Activated CD4-positive, alpha-beta T cell treated with anti-CD3 and anti-CD28 coated beads for 36 hours (primary cell): ENCODE measurements at regions not wholly inside any gene's neighbourhood (a gene's known extent, or its start where the extent isn't known, plus 50 kb on each side); places are given as distances from the start of the nearest gene placed in this dataset.

ENCODE experiments used
- ATAC-seq: fragments of 200-7000 bp; cut with Tn5 transposase; one replicate; pipeline ENCODE4 v1.10.0; 2021; ENCODE audit warnings: mild to moderate bottlenecking, moderate library complexity
- CTCF ChIA-PET: fragments of 350-600 bp; sonication (Branson Sonifier 250); formaldehyde crosslinking; loops from one replicate; lab custom pipeline; 2021; ENCODE audit warnings: antibody characterized with exemption; lab: Charles Lee
- POLR2A ChIA-PET: fragments of 350-600 bp; sonication (Branson Sonifier 250); formaldehyde crosslinking; loops from one replicate; lab custom pipeline; 2021; ENCODE audit warnings: antibody characterized with exemption, inconsistent platforms; lab: Charles Lee
- DNase-seq: peaks from one replicate; pipeline ENCODE4 v3.0.0-alpha.2; 2020
- H3K27ac Mint-ChIP-seq: one replicate; pipeline ENCODE4 v1.8.0; 2021; ENCODE audit warnings: mixed read lengths
- H3K27me3 Mint-ChIP-seq: one replicate; pipeline ENCODE4 v1.8.0; 2021; ENCODE audit warnings: mixed read lengths
- H3K36me3 Mint-ChIP-seq: one replicate; pipeline ENCODE4 v1.8.0; 2021; ENCODE audit warnings: low read depth, mixed read lengths
- H3K4me1 Mint-ChIP-seq: one replicate; pipeline ENCODE4 v1.8.0; 2021; ENCODE audit warnings: mixed read lengths
- H3K4me3 Mint-ChIP-seq: one replicate; pipeline ENCODE4 v1.8.0; 2021; ENCODE audit warnings: mild to moderate bottlenecking, moderate library complexity, mixed read lengths
- H3K9me3 Mint-ChIP-seq: one replicate; pipeline ENCODE4 v1.8.0; 2021; ENCODE audit warnings: low read depth, mixed read lengths
- intact Hi-C, 2 experiments: fragments of 100-400 bp; cut with DNase I in 1 of 2; cut with micrococcal nuclease in 1 of 2; formaldehyde crosslinking; loops; one replicate each; pipeline versions ENCODE4 v1.14.2 to v1.15.1; 2022 to 2024; cut with DNase I, micrococcal nuclease

- ChIA-PET POLR2A (no interaction called here), CTCF (no interaction called here)
- no peak overlapping the region for H3K27ac Mint-ChIP-seq
- H3K9me3 Mint-ChIP-seq, result no peaks in the 10 kb centered on the region
- no peak overlapping the region for H3K4me3 Mint-ChIP-seq
- H3K4me1 Mint-ChIP-seq, result no peaks in the 10 kb centered on the region
- DNase-seq (no peak), ATAC-seq (no peak)
- intact Hi-C loops, result no loop called here
- H3K36me3 Mint-ChIP-seq, result no peaks in the 10 kb centered on the region
- H3K27me3 Mint-ChIP-seq, result peaks cover 9% of the 10 kb centered on the region
Measured at GRCh38 chr1:29488086-29488793, 251.9 kb downstream of the PTPRU start.

GRCh38 chr1:29487291-29487690 is 251.0 kb downstream of the PTPRU start:
- Mint-ChIP-seq H3K36me3 (no peaks in the 10 kb centered on the region), H3K9me3 (no peaks in the 10 kb centered on the region), H3K4me1 (no peaks in the 10 kb centered on the region), H3K27me3 (peaks cover 9% of the 10 kb centered on the region), H3K27ac (no peak overlapping the region), H3K4me3 (no peak overlapping the region)
- ChIA-PET POLR2A (no interaction called here), CTCF (no interaction called here)
- ATAC-seq, result no peak
- DNase-seq, result no peak
- intact Hi-C loops, result no loop called here

- Mint-ChIP-seq H3K36me3 (no peaks in the 10 kb centered on the region), H3K4me1 (no peaks in the 10 kb centered on the region), H3K27ac (no peak overlapping the region), H3K9me3 (no peaks in the 10 kb centered on the region), H3K27me3 (peaks cover 12% of the 10 kb centered on the region), H3K4me3 (no peak overlapping the region)
- DNase-seq, result no peak
- POLR2A ChIA-PET, result interaction anchor here (0.5 kb wide), 1 partner anchor 1232 kb away, joined by 4 read pairs; no protein-coding TSS in a partner anchor
- ATAC-seq, result no peak
- intact Hi-C loops, result no loop called here
- CTCF ChIA-PET, result interaction anchor here (0.6 kb wide), 2 partner anchors 145 to 498 kb away, joined by 4 read pairs; no protein-coding TSS in a partner anchor
Measured at GRCh38 chr1:29485096-29485925, 249.0 kb downstream of the PTPRU start.

- Mint-ChIP-seq H3K4me3 (no peak overlapping the region), H3K27me3 (peaks cover 21% of the 10 kb centered on the region), H3K9me3 (no peaks in the 10 kb centered on the region), H3K27ac (no peak overlapping the region), H3K36me3 (no peaks in the 10 kb centered on the region), H3K4me1 (no peaks in the 10 kb centered on the region)
- intact Hi-C loops, result no loop called here
- ChIA-PET CTCF (no interaction called here), POLR2A (interaction anchor here (0.6 kb wide), 1 partner anchor 608 kb away, joined by 5 read pairs; no protein-coding TSS in a partner anchor)
- DNase-seq, result no peak
- ATAC-seq, result no peak
Measured at GRCh38 chr1:29482991-29483390, 246.7 kb downstream of the PTPRU start.

- ATAC-seq, result no peak
- no peaks in the 10 kb centered on the region for H3K36me3 Mint-ChIP-seq
- POLR2A ChIA-PET, result no interaction called here
- CTCF ChIA-PET, result no interaction called here
- no peak overlapping the region for H3K27ac Mint-ChIP-seq
- no peak for DNase-seq
- no peak overlapping the region for H3K4me3 Mint-ChIP-seq
- peaks cover 23% of the 10 kb centered on the region for H3K27me3 Mint-ChIP-seq
- H3K4me1 Mint-ChIP-seq, result no peaks in the 10 kb centered on the region
- intact Hi-C loops, result no loop called here
- H3K9me3 Mint-ChIP-seq, result no peaks in the 10 kb centered on the region
Measured at GRCh38 chr1:29482064-29482463, 245.7 kb downstream of the PTPRU start.

GRCh38 chr1:29481031-29481430 is 244.7 kb downstream of the PTPRU start:
- Mint-ChIP-seq H3K9me3 (no peaks in the 10 kb centered on the region), H3K36me3 (no peaks in the 10 kb centered on the region), H3K4me3 (no peak overlapping the region), H3K4me1 (no peaks in the 10 kb centered on the region), H3K27me3 (peaks cover 30% of the 10 kb centered on the region), H3K27ac (no peak overlapping the region)
- intact Hi-C loops, result no loop called here
- DNase-seq, result no peak
- POLR2A ChIA-PET, result no interaction called here
- CTCF ChIA-PET, result interaction anchor here (0.7 kb wide), 1 partner anchor 128 kb away, joined by 3 read pairs; no protein-coding TSS in a partner anchor
- no peak for ATAC-seq

- Mint-ChIP-seq H3K27ac (no peak overlapping the region), H3K27me3 (peaks cover 43% of the 10 kb centered on the region), H3K4me1 (no peaks in the 10 kb centered on the region), H3K36me3 (no peaks in the 10 kb centered on the region), H3K4me3 (no peak overlapping the region), H3K9me3 (no peaks in the 10 kb centered on the region)
- ATAC-seq (no peak), DNase-seq (no peak)
- intact Hi-C loops, result no loop called here
- CTCF ChIA-PET, result no interaction called here
- POLR2A ChIA-PET, result no interaction called here
Measured at GRCh38 chr1:29478879-29479278, 242.6 kb downstream of the PTPRU start.

- CTCF ChIA-PET, result no interaction called here
- Mint-ChIP-seq H3K36me3 (no peaks in the 10 kb centered on the region), H3K27me3 (peaks cover 43% of the 10 kb centered on the region), H3K27ac (no peak overlapping the region), H3K4me3 (no peak overlapping the region), H3K4me1 (no peaks in the 10 kb centered on the region), H3K9me3 (no peaks in the 10 kb centered on the region)
- no peak for DNase-seq
- intact Hi-C loops, result no loop called here
- no peak for ATAC-seq
- POLR2A ChIA-PET, result no interaction called here
Measured at GRCh38 chr1:29478151-29478791, 241.9 kb downstream of the PTPRU start.

GRCh38 chr1:29475326-29475725 is 239.0 kb downstream of the PTPRU start:
- POLR2A ChIA-PET, result no interaction called here
- intact Hi-C loops, result no loop called here
- Mint-ChIP-seq H3K27ac (no peak overlapping the region), H3K36me3 (no peaks in the 10 kb centered on the region), H3K9me3 (no peaks in the 10 kb centered on the region), H3K4me3 (no peak overlapping the region), H3K27me3 (peaks cover 42% of the 10 kb centered on the region), H3K4me1 (no peaks in the 10 kb centered on the region)
- ATAC-seq (no peak), DNase-seq (no peak)
- CTCF ChIA-PET, result no interaction called here

- intact Hi-C loops, result no loop called here
Measured at GRCh38 chr1:29474274-29475244, 238.2 kb downstream of the PTPRU start.

More at GRCh38 chr1:29474274-29475244, 238.2 kb downstream of the PTPRU start:
- ChIA-PET CTCF (no interaction called here), POLR2A (no interaction called here)
- Mint-ChIP-seq H3K4me3 (no peak overlapping the region), H3K27ac (no peak overlapping the region), H3K27me3 (peaks cover 41% of the 10 kb centered on the region), H3K36me3 (no peaks in the 10 kb centered on the region), H3K4me1 (no peaks in the 10 kb centered on the region), H3K9me3 (no peaks in the 10 kb centered on the region)
- DNase-seq (no peak), ATAC-seq (no peak)
